GM10248 (cell line): ENCODE measurements at regions not wholly inside any gene's neighbourhood (a gene's known extent, or its start where the extent isn't known, plus 50 kb on each side); places are given as distances from the start of the nearest gene placed in this dataset.

ENCODE experiments used
- CTCF ChIA-PET: fragments of 300-600 bp; sonication (Branson Sonifier 250); formaldehyde crosslinking; extraction: SDS; loops from one replicate; lab custom pipeline; 2021; ENCODE audit warnings: antibody characterized with exemption; lab: Yijun Ruan, JAX
- POLR2A ChIA-PET: fragments of 350-650 bp; sonication (Branson Sonifier 250); formaldehyde crosslinking; extraction: SDS; loops from one replicate; lab custom pipeline; 2020; ENCODE audit warnings: antibody characterized with exemption; lab: Yijun Ruan, JAX
- DNase-seq: peaks from one replicate; pipeline ENCODE4 v3.0.0; 2012; ENCODE audit errors: extremely low spot score
- TF ChIP-seq, protein P1 (sequence below): IDR thresholded peaks from 2 replicates; pipeline ENCODE4 v1.5.1; 2012; ENCODE audit warnings: mild to moderate bottlenecking, low read depth; ENCODE audit errors: extremely low read depth, missing control alignments, control extremely low read depth

GRCh38 chr12:85558684-85559083 is 277.5 kb downstream of the RASSF9 start:
- no peak for DNase-seq
- ChIA-PET POLR2A (no interaction called here), CTCF (interaction anchor here (0.9 to 1.2 kb wide), 2 partner anchors 9 to 134 kb away, joined by 3 to 7 read pairs; no protein-coding TSS in a partner anchor)
- TF ChIP-seq, protein P1, sequence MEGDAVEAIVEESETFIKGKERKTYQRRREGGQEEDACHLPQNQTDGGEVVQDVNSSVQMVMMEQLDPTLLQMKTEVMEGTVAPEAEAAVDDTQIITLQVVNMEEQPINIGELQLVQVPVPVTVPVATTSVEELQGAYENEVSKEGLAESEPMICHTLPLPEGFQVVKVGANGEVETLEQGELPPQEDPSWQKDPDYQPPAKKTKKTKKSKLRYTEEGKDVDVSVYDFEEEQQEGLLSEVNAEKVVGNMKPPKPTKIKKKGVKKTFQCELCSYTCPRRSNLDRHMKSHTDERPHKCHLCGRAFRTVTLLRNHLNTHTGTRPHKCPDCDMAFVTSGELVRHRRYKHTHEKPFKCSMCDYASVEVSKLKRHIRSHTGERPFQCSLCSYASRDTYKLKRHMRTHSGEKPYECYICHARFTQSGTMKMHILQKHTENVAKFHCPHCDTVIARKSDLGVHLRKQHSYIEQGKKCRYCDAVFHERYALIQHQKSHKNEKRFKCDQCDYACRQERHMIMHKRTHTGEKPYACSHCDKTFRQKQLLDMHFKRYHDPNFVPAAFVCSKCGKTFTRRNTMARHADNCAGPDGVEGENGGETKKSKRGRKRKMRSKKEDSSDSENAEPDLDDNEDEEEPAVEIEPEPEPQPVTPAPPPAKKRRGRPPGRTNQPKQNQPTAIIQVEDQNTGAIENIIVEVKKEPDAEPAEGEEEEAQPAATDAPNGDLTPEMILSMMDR = no peak

- DNase-seq = no peak
- TF ChIP-seq, protein P1 = no peak
- ChIA-PET POLR2A (no interaction called here), CTCF (interaction anchor here (1.1 to 1.2 kb wide), 2 partner anchors 9 to 10 kb away, joined by 3 to 7 read pairs; no protein-coding TSS in a partner anchor)
Measured at GRCh38 chr12:85559127-85559526, 277.1 kb downstream of the RASSF9 start.

GRCh38 chr12:85559536-85559935 is 276.7 kb downstream of the RASSF9 start:
- ChIA-PET CTCF (interaction anchor here (1.1 kb wide), 1 partner anchor 10 kb away, joined by 3 read pairs; no protein-coding TSS in a partner anchor), POLR2A (no interaction called here)
- DNase-seq = no peak
- TF ChIP-seq, protein P1 = no peak

GRCh38 chr12:85562765-85563164 is 273.4 kb downstream of the RASSF9 start:
- no peak for DNase-seq
- TF ChIP-seq, protein P1 = no peak
- ChIA-PET CTCF (interaction anchor here (0.7 to 2.3 kb wide), 3 partner anchors 10 to 12 kb away, joined by 3 to 8 read pairs (median 5); no protein-coding TSS in a partner anchor), POLR2A (no interaction called here)

- TF ChIP-seq, protein P1 = no peak
- POLR2A ChIA-PET = no interaction called here
- CTCF ChIA-PET = interaction anchor here (0.9 to 2.2 kb wide), 2 partner anchors 10 to 12 kb away, joined by 4 to 5 read pairs; no protein-coding TSS in a partner anchor
- no peak for DNase-seq
Measured at GRCh38 chr12:85564786-85565185, 271.4 kb downstream of the RASSF9 start.

DNA sequence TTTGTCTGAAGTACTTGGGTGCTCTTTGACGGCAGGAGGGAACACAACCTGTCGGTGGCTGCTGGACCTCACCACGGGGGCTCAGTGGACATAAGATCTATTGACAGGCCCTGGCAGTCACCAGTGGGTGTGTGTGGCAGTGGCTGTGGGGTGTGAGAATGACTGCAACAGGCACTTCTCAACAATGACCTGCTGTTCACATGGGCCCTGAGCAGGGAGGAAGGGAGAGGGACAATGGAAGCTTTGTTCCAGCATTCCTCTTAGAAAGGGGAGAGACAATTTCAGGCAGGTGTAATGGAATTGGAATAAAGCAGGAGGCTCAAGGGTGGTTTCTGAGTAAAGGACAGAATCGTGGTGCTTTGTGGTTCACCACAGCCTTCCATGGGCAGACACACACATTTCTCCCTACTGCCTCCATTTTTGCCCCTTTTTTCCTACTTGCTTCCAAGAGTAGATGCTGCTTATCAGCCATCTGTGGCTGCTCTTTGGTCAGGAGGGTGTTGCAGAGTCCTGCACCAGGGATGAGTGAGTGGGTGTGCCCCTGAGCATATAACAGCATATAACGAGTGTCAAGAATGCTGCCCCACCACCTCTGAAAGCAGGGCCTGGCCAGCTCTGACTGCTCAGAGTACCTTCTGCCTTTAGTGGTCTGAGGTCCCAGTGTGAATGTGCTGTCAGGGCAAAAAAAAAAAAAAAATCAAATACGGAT is 267.7 kb downstream of the RASSF9 start:
- ChIA-PET POLR2A (no interaction called here), CTCF (interaction anchor here (0.8 to 1.4 kb wide), 4 partner anchors 9 to 299 kb away, joined by 3 read pairs; no protein-coding TSS in a partner anchor)
- TF ChIP-seq, protein P1 = no peak
- DNase-seq = no peak
